Bone marrow (tissue), 2 donors: ENCODE measurements at regions not wholly inside any gene's neighbourhood (a gene's known extent, or its start where the extent isn't known, plus 50 kb on each side); places are given as distances from the start of the nearest gene placed in this dataset.
"Not testable (repeated sequence)": the region's sequence is repeated elsewhere in the genome, so short reads cannot be mapped to it uniquely, and the experiment has no call there.

Experiments
- DNase-seq, 2 donors: peaks; one replicate each; lab custom pipeline; 2025; lab: John Stamatoyannopoulos, UW

DNA sequence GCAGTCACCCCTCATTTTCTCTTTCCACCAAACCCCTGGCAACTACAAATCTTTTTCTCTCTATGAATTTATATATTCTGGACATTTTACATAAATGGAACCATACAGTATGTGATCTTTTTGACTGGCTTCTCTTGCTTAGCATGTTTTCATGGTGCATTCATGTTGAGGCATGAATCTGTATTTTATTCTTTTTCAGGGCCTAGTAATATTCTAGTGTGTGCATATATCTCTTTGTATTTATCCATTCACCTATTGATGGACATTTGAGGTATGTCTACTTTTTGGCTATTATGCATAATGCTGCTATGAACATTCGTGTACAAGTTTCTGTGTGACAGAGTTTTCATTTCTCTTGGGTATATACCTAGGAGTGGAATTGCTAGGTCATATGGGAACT lies 78.2 kb downstream of the HACD1 start:
- no peak for DNase-seq

DNA sequence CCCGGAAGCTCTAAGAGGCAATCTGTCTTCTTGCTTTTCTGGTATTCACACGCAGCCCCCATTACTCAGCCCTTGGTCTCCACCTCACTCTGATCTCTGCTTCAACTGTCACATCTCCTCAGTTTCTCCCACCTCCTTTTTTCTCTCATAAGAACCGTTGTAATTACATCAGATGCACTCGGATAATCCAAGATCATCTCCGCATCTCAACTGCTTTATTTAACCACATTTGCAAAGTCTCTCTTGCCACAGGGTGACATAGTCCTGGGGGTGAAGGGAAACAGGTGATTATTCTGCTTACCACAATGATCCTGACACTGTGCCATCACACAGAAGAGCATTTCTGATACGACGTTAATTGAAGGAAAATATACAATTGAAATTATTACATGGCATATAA lies 79.9 kb downstream of the HACD1 start:
- DNase-seq = no peak

DNA sequence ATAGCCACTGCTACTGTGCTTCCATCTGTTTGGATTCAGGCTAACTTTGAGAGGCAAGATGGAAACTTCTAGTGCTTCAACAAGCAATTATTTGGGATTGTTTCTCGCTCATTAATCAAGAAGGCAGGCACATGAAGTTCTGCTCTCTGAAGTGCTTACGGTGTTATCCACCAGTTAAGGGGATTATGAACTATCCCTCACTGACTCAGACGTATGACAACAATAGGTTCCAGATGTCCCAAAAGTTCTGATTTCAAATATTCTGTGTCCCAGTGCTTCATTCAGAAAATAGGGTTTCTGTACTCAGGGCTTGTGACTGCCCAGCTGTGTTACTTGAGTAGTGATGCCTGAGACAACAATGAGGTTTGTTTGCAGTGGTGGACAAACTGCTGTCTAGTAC lies 81.0 kb downstream of the HACD1 start:
- no peak for DNase-seq

DNA sequence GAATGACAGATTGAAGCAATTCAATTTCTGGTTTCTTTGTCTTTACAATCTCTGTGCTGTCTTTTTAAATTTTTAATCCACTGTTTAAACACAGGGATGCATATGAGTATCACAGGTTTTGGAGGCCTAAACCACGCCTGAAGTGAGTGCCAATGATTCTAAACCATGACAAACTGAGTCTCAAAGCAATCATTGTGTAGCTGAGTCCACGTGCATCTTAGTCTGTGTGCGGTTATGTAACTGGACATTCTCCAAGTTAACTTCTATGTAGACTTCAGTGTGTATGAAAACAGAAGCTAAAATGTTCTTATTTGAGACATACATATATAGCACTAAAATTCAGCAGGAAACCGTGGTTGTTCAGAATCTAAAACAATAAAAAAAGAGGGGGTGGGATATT lies 79.3 kb upstream of the ST8SIA6 start:
- DNase-seq = no peak

DNA sequence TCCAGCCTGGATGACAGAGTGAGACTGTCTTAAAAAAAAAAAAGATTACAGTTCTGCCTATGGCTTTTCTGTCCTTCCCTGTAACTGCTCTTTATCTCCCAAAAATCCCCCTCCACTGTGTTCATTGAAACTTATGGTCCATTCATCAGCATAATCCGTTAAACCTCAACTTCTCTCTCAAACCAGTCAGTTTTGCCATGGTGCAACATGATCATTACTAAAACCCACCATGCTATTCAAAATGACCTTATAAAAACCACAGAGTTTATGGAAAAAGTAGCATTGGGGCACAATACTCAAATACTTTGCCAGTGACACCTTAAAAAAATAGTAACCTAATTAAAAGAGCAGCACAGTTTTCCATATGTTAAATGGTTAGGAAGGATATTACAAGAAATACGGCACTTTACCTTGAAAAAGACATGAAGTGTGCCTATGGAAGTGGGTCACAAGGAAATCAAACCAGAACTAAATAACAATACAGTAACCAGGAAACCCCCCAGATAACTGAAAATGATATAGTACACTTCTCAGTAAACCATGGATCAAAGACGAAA lies 74.0 kb upstream of the ST8SIA6 start:
- DNase-seq = no peak

DNA sequence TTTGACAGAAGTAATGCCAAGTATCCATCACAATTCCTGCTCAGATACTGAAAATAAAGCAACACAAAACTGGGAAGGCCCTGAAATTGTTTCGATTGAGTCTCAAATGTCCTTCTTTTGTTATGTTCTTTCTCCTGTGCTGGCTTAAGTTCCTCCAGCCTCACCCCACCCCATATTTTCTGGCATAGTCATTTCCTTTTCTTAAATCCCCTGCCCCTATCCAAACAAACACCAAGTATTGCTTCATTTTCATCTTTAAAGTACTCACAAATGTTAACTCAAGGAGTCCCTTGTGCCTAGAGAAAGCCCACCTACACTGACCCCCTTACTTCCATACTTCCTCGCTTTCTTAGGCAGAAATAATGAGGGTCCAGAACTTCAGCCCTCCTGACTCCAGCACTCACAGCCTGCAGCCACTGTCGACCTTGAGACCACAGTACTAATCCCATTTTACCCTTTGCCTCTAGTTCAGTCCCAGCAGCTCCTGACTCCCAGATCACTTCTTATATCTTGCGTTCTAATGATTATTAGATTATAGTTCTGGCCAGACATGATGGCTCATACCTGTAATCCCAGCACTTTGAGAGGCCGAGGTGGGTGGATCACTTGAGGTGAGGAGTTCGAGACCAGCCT lies 73.2 kb upstream of the ST8SIA6 start:
- DNase-seq = peak in 1 of 2 donors; percentile 51

DNA sequence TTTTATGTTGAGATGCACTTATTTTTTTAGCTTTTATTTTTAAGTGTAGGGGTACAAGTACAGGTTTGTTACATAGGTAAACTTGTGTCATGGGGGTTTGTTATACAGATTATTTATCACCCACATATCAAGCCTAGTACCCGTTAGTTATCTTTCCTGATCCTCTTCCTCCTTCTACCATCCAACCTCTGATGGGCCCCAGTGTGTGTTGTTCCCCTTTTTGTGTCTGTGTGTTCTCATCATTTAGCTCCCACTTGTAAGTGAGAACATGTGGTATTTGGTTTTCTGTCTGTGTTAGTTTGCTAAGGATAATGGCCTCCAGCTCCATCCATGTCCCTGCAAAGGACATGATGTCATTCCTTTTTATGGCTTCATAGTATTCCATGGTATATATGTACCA lies 72.2 kb upstream of the ST8SIA6 start:
- DNase-seq = peak in 1 of 2 donors; percentile 50

DNA sequence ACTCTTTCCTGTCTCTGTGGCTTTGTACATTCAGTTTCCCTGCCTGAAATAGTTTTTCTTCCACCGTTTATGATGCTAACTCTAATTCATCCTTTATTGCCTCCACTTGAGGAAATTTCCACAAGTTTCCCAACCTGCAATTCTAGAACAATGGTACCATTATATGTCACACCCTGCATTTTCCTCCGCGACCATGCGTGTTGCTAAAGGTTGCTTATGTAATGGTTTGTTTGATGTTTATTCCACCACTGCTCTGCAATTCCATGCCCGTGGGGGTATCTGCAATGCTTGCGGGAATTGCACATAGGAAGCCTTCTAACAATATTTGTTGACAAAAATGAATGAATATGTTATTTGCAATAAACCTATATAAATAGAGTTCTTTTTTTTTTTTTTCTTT lies 69.5 kb upstream of the ST8SIA6 start:
- no peak for DNase-seq

DNA sequence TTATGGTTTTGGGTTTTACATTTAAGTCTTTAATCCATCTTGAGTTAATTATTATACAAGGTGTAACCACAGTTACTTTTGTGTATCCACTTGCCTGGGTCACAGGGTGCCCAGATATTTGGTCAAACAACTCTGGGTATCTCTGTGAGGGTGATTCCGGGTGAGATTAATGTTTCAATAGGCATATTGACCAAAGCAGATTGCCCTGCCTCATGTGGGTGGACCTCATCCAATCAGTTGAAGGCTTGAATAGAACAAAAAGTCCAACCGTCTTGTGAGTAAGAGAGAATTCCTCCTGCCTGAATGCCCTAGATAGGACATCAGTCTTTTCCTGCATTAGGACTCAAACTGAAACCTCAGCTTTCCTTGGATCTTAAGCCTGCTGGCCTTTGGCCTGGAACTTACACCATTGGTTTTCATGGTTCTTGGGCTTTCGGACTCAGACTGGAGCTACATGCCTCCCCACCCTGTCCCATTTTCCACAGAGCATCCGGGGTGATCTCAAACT lies 68.9 kb upstream of the ST8SIA6 start:
- no peak for DNase-seq

DNA sequence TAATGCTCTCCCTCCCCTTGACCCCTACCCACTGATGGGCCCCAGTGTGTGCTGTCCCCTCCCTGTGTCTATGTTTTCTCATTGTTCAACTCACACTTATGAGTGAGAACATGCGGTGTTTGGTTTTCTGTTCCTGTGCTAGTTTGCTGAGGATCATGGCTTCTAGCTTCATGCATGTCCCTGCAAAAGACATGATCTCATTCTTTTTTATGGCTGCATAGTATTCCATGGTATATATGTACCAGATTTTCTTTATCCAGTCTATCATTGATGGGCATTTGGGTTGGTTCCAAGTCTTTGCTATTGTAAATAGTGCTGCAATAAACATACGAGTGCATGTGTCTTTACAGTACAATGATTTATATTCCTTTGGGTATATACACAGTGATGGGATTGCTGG lies 67.9 kb upstream of the ST8SIA6 start:
- DNase-seq = not testable (repeated sequence)

DNA sequence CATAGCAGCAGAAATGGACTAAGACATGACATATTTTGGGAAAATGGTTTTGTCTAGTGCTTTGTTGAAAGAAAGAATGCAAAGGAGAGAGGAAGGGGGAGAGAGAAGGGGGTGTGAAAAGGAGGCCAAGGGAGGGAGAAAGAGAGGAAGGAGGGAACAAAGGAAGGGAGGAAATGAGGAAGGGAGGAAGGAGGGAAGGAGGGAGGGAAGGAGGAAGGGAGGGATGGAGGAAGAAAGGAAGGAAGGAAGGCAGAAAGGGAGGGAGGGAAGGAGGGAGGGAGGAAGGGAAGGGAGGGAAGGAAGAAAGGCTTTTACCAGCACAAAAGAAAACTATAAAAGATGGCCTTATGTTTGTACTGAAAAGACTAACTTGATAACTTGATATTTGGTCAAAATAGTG lies 65.1 kb upstream of the ST8SIA6 start:
- DNase-seq = no peak

DNA sequence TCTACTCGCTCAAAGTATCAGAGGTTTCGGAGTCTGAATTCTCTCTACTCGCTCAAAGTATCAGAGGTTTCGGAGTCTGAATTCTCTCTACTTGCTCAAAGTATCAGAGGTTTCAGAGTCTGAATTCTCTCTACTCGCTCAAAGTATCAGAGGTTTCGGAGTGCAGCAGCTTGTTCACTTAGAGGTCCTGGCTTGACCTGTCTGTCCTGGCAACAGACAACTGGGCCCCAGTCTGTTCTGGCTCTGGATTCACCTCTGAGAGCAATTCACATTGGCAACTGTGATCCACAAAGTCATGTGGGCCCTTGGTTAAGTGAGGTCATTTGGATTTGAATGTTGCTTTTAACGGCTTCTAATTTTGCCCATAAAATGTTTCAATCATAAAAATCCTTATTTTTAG lies 63.9 kb upstream of the ST8SIA6 start:
- DNase-seq = no peak

DNA sequence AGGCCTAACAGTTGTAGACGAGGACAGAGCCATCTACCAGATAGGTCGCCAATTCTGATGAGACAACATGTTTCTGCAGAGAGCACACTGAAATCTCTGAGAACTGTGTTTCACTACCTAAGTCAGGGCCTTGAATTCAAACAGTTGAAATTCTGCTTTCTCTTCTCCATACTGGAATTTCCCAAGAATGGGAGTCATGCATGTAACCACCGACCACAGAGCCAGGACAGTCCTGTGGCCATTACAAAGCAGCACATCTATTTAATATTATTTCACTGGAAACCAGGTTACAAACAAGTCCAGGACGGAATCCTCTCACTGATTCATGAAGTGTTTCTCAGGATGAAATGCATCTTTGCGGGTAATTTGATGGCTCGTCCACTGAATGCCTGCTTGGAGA lies 62.0 kb upstream of the ST8SIA6 start:
- DNase-seq = no peak

DNA sequence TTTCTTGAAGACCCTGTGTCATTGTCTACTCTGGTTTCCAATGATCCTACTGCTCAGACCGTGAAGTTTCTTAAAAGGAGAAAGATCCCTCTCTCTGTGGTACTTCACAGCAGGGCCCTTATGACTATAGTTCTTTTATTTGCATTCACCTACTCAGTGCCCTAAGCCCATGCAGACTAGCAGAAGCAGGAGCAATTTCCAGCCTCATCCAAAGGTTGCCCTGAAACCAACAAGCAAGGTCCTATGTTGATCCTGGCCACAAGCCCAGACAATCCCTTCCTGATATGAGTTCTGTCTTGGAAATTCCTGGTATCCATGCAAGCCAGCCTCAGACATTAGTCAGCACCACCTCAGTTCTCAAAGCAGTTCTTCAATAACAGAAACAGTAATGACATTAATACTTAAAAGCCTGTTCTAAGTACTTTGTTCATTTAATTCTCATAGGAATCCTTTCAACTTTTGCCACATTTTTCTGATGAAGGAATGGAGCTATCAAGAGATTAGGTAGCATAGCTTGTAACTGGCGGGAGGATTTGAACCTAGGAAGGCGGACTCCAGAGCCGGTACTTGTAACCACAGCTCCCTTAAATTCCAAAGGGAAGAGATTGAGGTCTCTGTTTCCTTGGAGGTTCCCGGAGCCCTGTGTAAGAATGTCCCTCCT lies 58.1 kb upstream of the ST8SIA6 start:
- DNase-seq = no peak

DNA sequence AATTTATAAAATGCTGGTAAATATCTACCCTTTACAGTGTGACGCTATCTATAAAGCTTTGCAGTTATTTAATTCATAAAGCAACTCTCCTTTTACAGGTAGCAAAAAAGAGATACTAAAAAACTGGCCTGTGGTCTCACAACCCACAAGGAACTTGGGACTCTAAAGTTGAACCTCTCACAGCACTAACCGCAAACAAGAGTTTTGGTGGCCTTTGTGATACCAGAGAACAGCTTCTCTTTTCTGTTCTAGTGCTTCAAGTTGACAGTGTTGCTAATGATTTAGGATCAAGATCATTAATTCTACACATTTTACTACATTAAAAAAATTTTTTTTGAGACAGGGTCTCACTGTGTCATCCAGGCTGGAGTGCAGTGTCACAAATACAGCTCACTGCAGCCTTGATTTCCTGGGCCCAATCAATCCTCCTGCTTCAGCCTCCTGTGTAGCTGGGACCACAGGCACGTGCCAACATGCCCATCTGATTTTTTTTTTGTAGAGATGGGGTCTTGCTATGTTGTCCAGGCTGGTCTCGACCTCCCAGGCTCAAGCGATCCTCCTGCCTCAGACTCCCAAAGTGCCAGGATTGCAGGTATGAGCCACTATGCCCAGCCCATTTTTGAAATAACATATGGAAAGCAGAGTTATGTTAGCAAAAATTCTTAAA lies 56.0 kb upstream of the ST8SIA6 start:
- peak in 1 of 2 donors; percentile 50 for DNase-seq

DNA sequence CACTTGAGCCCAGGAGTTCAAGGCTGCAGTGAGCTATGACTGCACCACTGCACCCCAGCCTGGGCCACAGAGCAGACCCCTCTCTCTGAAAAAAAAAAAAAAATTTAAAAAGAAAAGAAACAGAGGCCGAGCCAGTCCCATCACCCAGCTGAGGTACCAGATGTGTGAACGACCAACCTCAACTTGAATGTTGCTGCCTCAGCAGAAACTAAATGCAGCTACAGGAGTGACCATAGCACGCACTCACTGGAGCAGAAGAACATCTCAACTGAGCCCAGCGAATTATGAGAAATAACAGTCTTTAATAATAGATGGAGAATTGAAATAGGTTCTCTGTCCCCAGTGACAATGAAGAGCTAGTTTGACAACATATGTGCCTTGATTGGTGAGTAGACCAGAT lies 53.1 kb upstream of the ST8SIA6 start:
- no peak for DNase-seq

DNA sequence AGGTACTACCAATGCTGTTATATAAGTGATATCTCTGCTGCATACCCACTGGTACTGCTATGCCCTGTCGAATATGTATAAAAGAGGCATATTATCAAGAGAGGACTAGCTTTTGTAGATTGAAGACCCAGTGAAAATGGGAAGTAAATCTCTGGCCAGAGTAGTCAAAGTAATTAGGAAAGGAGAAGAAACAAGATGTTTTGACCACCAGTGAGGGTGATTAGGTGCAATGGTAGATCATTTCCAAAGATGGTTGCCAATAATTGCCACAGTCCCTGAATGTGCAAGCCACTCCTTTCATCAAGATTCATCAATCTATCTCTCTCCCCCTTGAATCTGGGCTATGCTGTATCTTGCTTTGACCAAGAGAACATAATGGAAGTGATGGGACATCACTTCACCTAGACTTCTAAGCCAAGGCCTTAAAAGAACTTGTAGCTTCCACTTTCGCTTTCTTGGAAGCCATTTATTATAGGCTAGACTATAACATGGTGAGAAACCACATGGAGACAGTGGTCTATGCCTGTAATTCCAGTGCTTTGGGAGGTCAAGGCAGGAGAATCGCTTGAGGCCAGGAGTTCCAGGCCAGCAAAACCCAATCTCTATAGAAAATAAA lies 52.6 kb upstream of the ST8SIA6 start:
- DNase-seq = peak in 1 of 2 donors; percentile 14

DNA sequence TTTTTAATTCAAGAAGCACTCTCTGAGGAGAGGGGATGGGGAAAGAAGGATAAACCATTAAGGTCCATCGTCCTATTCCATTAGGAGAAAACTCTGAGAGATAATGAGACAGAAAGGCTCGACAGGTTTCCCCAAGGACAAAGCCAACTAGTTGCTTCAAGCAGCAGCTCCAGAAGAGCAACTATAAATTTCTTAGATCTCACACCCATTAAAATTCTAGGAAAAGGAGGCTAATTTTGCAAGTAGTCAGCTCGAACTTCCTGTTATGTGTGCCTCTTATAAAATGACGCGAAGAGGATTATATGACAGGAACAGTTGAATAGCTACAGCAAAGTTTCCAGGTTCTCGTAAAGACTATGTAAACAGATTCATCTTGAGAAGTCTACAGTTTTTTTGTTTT lies 52.0 kb upstream of the ST8SIA6 start:
- peak in 1 of 2 donors; percentile 24 for DNase-seq

DNA sequence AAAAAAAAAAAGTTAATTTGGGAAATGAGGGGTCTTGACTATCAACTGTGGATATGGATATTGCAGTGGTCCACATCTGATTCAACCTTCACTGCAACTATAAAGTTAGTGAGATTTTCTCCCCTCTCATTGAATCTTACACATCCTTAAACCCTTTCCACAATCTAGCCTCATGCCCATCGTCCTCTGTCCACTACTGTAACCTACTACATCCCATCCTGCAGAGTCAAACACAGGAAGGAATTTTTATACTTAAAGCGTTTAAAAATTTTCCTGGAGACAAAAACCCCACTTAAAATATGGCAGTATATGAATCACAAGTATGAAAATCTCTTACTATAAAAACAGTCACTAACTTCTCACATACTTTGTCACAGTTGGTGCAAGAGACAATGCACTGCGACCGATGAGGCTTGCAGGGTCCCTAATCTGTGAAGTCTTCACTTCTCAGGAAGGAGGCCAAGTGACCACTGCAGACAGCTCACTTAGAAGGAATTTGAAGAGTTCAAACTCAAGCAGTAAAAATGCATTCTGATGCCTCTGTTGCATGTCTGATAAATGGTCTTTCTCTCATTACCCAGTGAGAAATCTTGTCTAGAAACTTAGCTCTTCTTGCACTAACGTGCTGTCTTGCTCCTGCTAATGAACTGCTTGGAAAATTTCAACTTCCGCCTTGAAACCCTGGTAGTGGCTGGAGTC lies 50.3 kb upstream of the ST8SIA6 start:
- DNase-seq = no peak
